OCI-LY7 (cell line): ENCODE measurements at regions not wholly inside any gene's neighbourhood (a gene's known extent, or its start where the extent isn't known, plus 50 kb on each side); places are given as distances from the start of the nearest gene placed in this dataset.

Experiments
- BruUV-seq: library from RNA; stranded (reverse); fragments of 400-500 nt; replicated peaks from 2 replicates; lab custom pipeline; 2021; lab: Mats Ljungman, UMichigan
- CTCF ChIA-PET: fragments of 300-600 bp; sonication (Branson Sonifier 250); formaldehyde crosslinking; loops from one replicate; lab custom pipeline; 2022; ENCODE audit warnings: antibody characterized with exemption; ENCODE audit not compliant: unreplicated experiment; lab: Charles Lee
- POLR2A ChIA-PET: fragments of 300-600 bp; sonication (Branson Sonifier 250); formaldehyde crosslinking; loops from one replicate; lab custom pipeline; 2022; ENCODE audit warnings: antibody characterized with exemption; lab: Charles Lee
- DNase-seq: peaks from one replicate; pipeline ENCODE4 v3.0.0-alpha.2; 2015; ENCODE audit warnings: low spot score
- H2AFZ ChIP-seq: fragments of 200-600 bp; sonication (generic), shearing (Covaris generic); 2 replicates; pipeline ENCODE4 v1.6.1; 2014; ENCODE audit warnings: mild to moderate bottlenecking, antibody characterized with exemption, low read length, moderate library complexity
- H3K27ac ChIP-seq: fragments of 200-600 bp; sonication (generic); 2 replicates; pipeline ENCODE4 v1.5.1; 2014; ENCODE audit warnings: mixed run types, low read depth, mild to moderate bottlenecking, moderate library complexity, low read length, inconsistent platforms; ENCODE audit not compliant: poor library complexity, severe bottlenecking
- H3K36me3 ChIP-seq: fragments of 200-600 bp; sonication (generic); 2 replicates; pipeline ENCODE4 v1.6.1; 2014; ENCODE audit warnings: mild to moderate bottlenecking, antibody characterized with exemption, low read length, moderate library complexity, mixed read lengths; ENCODE audit not compliant: insufficient read depth
- H3K4me1 ChIP-seq: fragments of 200-600 bp; sonication (generic); 2 replicates; pipeline ENCODE4 v1.5.1; 2014; ENCODE audit warnings: mild to moderate bottlenecking, low read length; ENCODE audit not compliant: insufficient read depth, poor library complexity, severe bottlenecking
- H3K4me2 ChIP-seq: fragments of 200-600 bp; sonication (generic); 2 replicates; pipeline ENCODE4 v1.6.1; 2014; ENCODE audit warnings: mild to moderate bottlenecking, low read length
- H3K4me3 ChIP-seq: fragments of 200-600 bp; sonication (generic); 2 replicates; pipeline ENCODE4 v1.5.1; 2014; ENCODE audit warnings: mild to moderate bottlenecking, low read depth, low read length; ENCODE audit not compliant: poor library complexity, severe bottlenecking
- H3K79me2 ChIP-seq: fragments of 200-600 bp; sonication (generic); 2 replicates; pipeline ENCODE4 v1.6.1; 2016; ENCODE audit warnings: low read depth, mild to moderate bottlenecking, low read length, moderate library complexity, mixed read lengths; ENCODE audit not compliant: insufficient read depth
- H3K9me2 ChIP-seq: fragments of 200-600 bp; sonication (generic); 2 replicates; pipeline ENCODE4 v1.6.1; 2016; ENCODE audit warnings: mild to moderate bottlenecking, low read length, mixed read lengths; ENCODE audit not compliant: insufficient read depth
- H3K9me3 ChIP-seq: fragments of 200-600 bp; sonication (generic); 2 replicates; pipeline ENCODE4 v1.6.1; 2014; ENCODE audit warnings: mild to moderate bottlenecking, mixed run types, low read length, mixed read lengths
- H4K20me1 ChIP-seq: fragments of 200-600 bp; sonication (generic); 2 replicates; pipeline ENCODE4 v1.6.1; 2014; ENCODE audit warnings: mild to moderate bottlenecking, antibody characterized with exemption, low read length, moderate library complexity, mixed read lengths; ENCODE audit not compliant: insufficient read depth
- CTCF ChIP-seq: fragments of 200-600 bp; sonication (generic); conservative IDR thresholded peaks from 2 replicates; pipeline ENCODE4 v1.5.1; 2014; ENCODE audit warnings: mild to moderate bottlenecking, antibody characterized with exemption, low read length, moderate library complexity, mixed read lengths
- EZH2phosphoT487 ChIP-seq: fragments of 200-600 bp; sonication (generic); IDR thresholded peaks from 2 replicates; pipeline ENCODE4 v1.6.1; 2018; ENCODE audit warnings: low read depth, borderline replicate concordance, mild to moderate bottlenecking, mixed run types, antibody characterized with exemption, low read length, moderate library complexity, mixed read lengths
- intact Hi-C: fragments of 100-400 bp; cut with micrococcal nuclease; formaldehyde crosslinking; loops from one replicate; pipeline ENCODE4 v1.10.0; 2022; ENCODE audit not compliant: unreplicated experiment

- BruUV-seq: no TSS peak
- no peak for DNase-seq
- Histone ChIP-seq H3K79me2 (no peaks in the 10 kb centered on the region), H3K4me1 (no peaks in the 10 kb centered on the region), H2AFZ (no peak overlapping the region), H3K36me3 (no peaks in the 10 kb centered on the region), H3K9me3 (no peaks in the 10 kb centered on the region), H4K20me1 (no peaks in the 10 kb centered on the region), H3K27ac (no peak overlapping the region), H3K9me2 (no peaks in the 10 kb centered on the region), H3K4me2 (no peak overlapping the region), H3K4me3 (no peak overlapping the region)
- ChIA-PET POLR2A (interaction anchor here (0.6 to 1.2 kb wide), 2 partner anchors 41 to 534 kb away, joined by 3 to 5 read pairs; no protein-coding TSS in a partner anchor), CTCF (no interaction called here)
- intact Hi-C loops: no loop called here
- TF ChIP-seq EZH2phosphoT487 (no peak), CTCF (no peak)
Observed at GRCh38 chr6:76774781-76775384, 688.4 kb downstream of the HTR1B start.

- Histone ChIP-seq H2AFZ (no peak overlapping the region), H3K9me3 (no peaks in the 10 kb centered on the region), H3K4me3 (no peak overlapping the region), H3K4me2 (no peak overlapping the region), H4K20me1 (no peaks in the 10 kb centered on the region), H3K4me1 (no peaks in the 10 kb centered on the region), H3K79me2 (no peaks in the 10 kb centered on the region), H3K36me3 (no peaks in the 10 kb centered on the region), H3K27ac (no peak overlapping the region), H3K9me2 (no peaks in the 10 kb centered on the region)
- POLR2A ChIA-PET: no interaction called here
- CTCF ChIA-PET: no interaction called here
- no peak for DNase-seq
- TF ChIP-seq CTCF (no peak), EZH2phosphoT487 (no peak)
- intact Hi-C loops: no loop called here
- BruUV-seq: no TSS peak
Observed at GRCh38 chr6:76772951-76773350, 690.3 kb downstream of the HTR1B start.

DNA sequence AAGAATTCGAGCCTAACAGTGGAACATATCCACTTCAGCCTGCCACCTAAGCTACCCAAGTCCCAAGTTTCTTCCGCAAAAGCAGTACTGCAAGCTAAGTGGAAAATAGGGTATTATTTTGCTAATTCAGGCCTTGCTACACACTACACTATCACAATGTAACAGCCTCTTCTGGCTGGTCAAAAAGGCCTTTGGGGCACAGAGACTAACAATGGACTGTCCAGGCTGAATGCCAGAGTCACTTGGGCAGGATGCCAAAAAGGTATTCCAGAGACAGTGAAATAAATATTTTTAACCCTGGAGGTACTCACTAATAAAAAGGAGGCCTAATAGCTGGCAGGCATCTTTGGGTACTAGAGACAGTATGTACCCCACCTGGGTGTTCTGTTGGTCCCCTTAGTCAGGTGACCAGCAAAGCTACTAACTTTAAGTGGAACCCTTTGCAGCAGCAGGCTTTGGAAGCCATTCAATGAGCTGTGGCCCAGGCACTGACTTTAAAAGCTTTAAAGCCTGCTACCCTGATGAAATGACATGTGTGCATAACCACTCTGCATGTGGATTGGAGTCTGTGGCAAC lies 692.1 kb downstream of the HTR1B start:
- Histone ChIP-seq H2AFZ (no peak overlapping the region), H3K79me2 (no peaks in the 10 kb centered on the region), H3K4me2 (no peak overlapping the region), H3K4me3 (no peak overlapping the region), H3K9me2 (no peaks in the 10 kb centered on the region), H3K4me1 (no peaks in the 10 kb centered on the region), H4K20me1 (no peaks in the 10 kb centered on the region), H3K36me3 (no peaks in the 10 kb centered on the region), H3K9me3 (no peaks in the 10 kb centered on the region), H3K27ac (no peak overlapping the region)
- BruUV-seq: no TSS peak
- intact Hi-C loops: no loop called here
- CTCF ChIA-PET: no interaction called here
- POLR2A ChIA-PET: no interaction called here
- TF ChIP-seq CTCF (no peak), EZH2phosphoT487 (no peak)
- DNase-seq: no peak
